Uterus (tissue), 2 donors: ENCODE measurements at regions not wholly inside any gene's neighbourhood (a gene's known extent, or its start where the extent isn't known, plus 50 kb on each side); places are given as distances from the start of the nearest gene placed in this dataset.

Experiments used
- POLR2A ChIP-seq, 2 donors: fragments of 450-650 bp; IDR thresholded peaks; one replicate each; pipeline ENCODE4 v1.6.1; 2016; ENCODE audit warnings: antibody characterized with exemption in 2 of 2, mild to moderate bottlenecking in 1 of 2, moderate library complexity in 1 of 2
- TF ChIP-seq, protein P1 (sequence below), 4 experiments: fragments of 200-600 bp in 2 of 4; fragments of 450-650 bp in 2 of 4; sonication (generic) in 2 of 4; IDR thresholded peaks; one replicate each; pipeline ENCODE4 v1.5.1; 2016 to 2019; ENCODE audit warnings: antibody characterized with exemption in 4 of 4, mild to moderate bottlenecking in 2 of 4, moderate library complexity in 1 of 4

DNA sequence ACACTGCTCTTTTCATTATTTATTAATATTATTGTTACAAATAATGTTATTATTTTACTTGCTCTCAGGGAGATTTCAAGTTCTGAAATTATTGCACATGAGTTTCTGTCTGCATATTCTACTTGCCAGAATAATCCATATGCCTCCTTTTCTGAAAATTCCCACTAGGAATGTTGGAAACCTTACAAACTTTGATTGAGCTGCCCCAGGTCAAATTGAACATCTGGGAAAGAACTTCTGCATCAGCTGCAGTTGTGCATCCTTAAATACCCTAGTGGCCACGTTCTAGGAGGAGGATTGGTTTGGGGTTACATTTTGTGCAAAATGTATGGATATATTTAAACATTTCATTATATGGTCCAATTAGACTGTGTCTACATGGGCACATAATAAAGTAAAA is 1302.7 kb upstream of the PIK3C3 start:
- TF ChIP-seq, protein P1, sequence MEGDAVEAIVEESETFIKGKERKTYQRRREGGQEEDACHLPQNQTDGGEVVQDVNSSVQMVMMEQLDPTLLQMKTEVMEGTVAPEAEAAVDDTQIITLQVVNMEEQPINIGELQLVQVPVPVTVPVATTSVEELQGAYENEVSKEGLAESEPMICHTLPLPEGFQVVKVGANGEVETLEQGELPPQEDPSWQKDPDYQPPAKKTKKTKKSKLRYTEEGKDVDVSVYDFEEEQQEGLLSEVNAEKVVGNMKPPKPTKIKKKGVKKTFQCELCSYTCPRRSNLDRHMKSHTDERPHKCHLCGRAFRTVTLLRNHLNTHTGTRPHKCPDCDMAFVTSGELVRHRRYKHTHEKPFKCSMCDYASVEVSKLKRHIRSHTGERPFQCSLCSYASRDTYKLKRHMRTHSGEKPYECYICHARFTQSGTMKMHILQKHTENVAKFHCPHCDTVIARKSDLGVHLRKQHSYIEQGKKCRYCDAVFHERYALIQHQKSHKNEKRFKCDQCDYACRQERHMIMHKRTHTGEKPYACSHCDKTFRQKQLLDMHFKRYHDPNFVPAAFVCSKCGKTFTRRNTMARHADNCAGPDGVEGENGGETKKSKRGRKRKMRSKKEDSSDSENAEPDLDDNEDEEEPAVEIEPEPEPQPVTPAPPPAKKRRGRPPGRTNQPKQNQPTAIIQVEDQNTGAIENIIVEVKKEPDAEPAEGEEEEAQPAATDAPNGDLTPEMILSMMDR (IDR thresholded peaks at IDR 0.05) = no peak
- TF ChIP-seq POLR2A (IDR thresholded peaks at IDR 0.05) = no peak
